Muscle of back (tissue), 3 donors: ENCODE measurements at regions not wholly inside any gene's neighbourhood (a gene's known extent, or its start where the extent isn't known, plus 50 kb on each side); places are given as distances from the start of the nearest gene placed in this dataset.
"Not testable (repeated sequence)": the region's sequence is repeated elsewhere in the genome, so short reads cannot be mapped to it uniquely, and the experiment has no call there.

Source experiments
- DNase-seq, 3 donors: peaks; one replicate each; pipeline versions ENCODE4 v3.0.0 to v3.0.0-alpha.2; 2013

GRCh38 chr5:86199287-86199686 lies 418.5 kb upstream of the COX7C start:
- DNase-seq = no peak

- no peak for DNase-seq
Observed at GRCh38 chr5:86228147-86228546, 389.6 kb upstream of the COX7C start.

- no peak for DNase-seq
Observed at GRCh38 chr5:86232246-86232645, 385.5 kb upstream of the COX7C start.

- no peak for DNase-seq
Observed at GRCh38 chr5:86244153-86244552, 373.6 kb upstream of the COX7C start.

GRCh38 chr5:86257871-86258270 lies 359.9 kb upstream of the COX7C start:
- DNase-seq = no peak

GRCh38 chr5:86284400-86285190 lies 333.1 kb upstream of the COX7C start:
- not testable (repeated sequence) for DNase-seq

- not testable (repeated sequence) for DNase-seq
Observed at GRCh38 chr5:86287437-86287836, 330.3 kb upstream of the COX7C start.

- DNase-seq = not testable (repeated sequence)
Observed at GRCh38 chr5:86289786-86290185, 328.0 kb upstream of the COX7C start.

GRCh38 chr5:86292811-86293210 lies 324.9 kb upstream of the COX7C start:
- not testable (repeated sequence) for DNase-seq

GRCh38 chr5:86302643-86303042 lies 315.1 kb upstream of the COX7C start:
- DNase-seq = not testable (repeated sequence)

GRCh38 chr5:86305050-86305449 lies 312.7 kb upstream of the COX7C start:
- DNase-seq = not testable (repeated sequence)

- DNase-seq = peak in 2 of 3 donors; percentile 16 to 40
Observed at GRCh38 chr5:86314951-86315350, 302.8 kb upstream of the COX7C start.

GRCh38 chr5:86320266-86320665 lies 297.5 kb upstream of the COX7C start:
- DNase-seq = no peak

- no peak for DNase-seq
Observed at GRCh38 chr5:86329318-86329717, 288.4 kb upstream of the COX7C start.

- no peak for DNase-seq
Observed at GRCh38 chr5:86330736-86331135, 287.0 kb upstream of the COX7C start.

- no peak for DNase-seq
Observed at GRCh38 chr5:86332851-86333250, 284.9 kb upstream of the COX7C start.

GRCh38 chr5:86337667-86338460 lies 279.9 kb upstream of the COX7C start:
- DNase-seq = no peak

- DNase-seq = no peak
Observed at GRCh38 chr5:86354664-86355063, 263.1 kb upstream of the COX7C start.

GRCh38 chr5:86360801-86361200 lies 256.9 kb upstream of the COX7C start:
- DNase-seq = no peak

- no peak for DNase-seq
Observed at GRCh38 chr5:86371061-86371460, 246.7 kb upstream of the COX7C start.

- no peak for DNase-seq
Observed at GRCh38 chr5:86374611-86375010, 243.1 kb upstream of the COX7C start.

- DNase-seq = no peak
Observed at GRCh38 chr5:86376214-86376613, 241.5 kb upstream of the COX7C start.

GRCh38 chr5:86403190-86403589 lies 214.6 kb upstream of the COX7C start:
- no peak for DNase-seq
